NCI-H1436 treated with DMSO at 0.1 percent for 48 hours (cell line): ENCODE measurements at regions not wholly inside any gene's neighbourhood (a gene's known extent, or its start where the extent isn't known, plus 50 kb on each side); places are given as distances from the start of the nearest gene placed in this dataset.
"Not testable (repeated sequence)": the region's sequence is repeated elsewhere in the genome, so short reads cannot be mapped to it uniquely, and the experiment has no call there.

Experiments used
- DNase-seq: peaks from one replicate; lab custom pipeline; 2025; lab: John Stamatoyannopoulos, UW

DNA sequence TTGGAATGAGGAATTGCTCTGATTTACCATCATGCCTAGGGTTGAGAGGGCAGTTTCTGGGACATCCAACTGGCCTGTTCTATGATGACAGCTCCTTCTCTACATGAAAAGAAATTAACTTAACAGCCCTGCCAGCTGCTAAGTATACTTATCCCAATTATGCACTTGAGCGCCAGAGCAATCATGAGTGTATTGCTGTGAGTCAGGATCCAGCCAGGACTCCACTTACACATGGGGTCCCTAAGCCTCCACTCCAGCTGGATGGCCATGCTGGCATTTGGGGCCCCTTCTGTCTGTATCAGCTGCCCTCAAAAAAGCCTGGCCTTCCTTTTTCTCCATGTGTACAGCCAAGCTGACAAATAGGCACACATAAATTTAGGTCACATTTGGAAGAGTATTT is 481.9 kb downstream of the TMX3 start:
- peak; percentile 73 for DNase-seq

DNA sequence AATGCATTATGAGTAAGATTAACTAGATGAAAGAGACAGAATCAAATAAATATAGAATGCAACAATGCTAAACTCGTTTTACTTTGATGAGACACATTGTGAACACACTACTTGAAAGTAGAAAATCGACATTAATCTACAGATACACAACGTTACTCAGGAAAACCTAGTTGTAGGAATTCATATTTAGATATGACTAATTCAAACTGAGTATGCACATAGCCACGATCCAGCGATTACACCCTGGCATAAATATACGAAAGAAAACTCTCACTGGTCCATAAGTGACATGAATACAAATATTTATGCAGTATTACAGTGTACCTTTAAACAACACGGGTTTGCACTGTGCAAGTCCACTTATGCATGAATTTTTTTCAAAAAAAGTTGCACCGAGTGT is 485.6 kb downstream of the TMX3 start:
- DNase-seq = no peak

DNA sequence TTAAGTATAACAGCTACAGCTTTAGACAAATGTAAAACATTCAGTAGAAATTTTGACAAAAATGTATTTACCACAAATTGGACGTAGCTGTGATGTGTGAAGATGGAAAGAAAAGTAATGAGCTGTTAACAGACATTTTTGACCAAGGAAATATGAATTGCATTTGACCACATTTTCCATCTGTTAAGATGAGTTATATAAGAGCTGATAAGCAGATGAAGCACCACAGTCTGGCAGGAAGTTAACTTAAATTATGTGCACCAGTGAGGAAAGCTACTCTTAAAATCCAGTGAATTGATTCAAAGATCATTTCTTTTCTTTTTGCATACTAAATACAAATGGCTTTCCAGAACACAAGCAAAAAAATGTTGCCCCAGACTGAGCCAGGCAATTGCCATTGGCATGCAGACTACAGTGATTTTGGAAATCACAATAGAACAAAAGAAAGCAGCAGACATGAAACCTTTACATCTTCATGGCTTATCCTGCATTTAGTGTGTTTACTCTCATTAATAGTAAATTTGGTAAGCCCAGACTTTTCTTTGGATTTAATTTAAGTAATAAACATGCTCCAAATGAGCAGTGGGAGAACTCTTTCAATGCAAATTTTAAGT is 493.7 kb downstream of the TMX3 start:
- no peak for DNase-seq

DNA sequence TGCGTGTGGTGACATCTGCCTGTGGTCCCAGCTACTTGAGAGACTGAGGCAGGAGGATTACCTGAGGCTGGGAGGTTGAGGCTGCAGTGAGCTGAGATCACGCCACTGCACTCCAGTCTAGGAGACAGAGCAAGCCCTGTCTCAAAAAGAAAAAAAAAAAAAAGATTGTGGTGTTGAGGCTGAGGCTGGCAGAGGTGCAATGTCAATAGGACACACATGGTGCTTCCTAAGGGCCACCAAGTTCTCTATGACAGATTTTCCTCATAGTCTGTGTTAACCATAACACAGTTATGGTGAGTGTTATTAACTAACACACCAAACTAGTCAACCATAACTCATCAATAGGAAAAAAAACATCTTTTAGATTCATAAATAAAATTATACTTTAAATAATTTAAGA is 494.4 kb downstream of the TMX3 start:
- DNase-seq = no peak

DNA sequence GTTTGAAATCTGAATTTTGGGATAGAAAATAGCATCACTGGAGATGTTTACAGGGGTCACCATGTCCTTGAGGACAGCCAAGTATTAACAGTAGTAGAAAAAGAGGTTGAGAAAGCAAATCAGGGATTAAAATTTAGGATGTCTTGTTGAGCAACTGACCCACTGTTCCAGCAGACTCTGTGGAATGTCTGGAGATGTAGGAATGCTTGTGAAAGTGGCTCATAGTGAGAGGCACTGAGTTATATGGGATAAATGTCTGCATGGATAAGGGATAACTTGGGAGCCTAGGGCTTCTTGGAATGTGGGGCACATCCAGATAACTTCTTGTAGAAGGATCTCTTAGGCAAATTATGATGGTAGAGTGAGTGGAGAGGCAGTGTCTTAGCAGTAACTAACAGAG is 495.0 kb downstream of the TMX3 start:
- no peak for DNase-seq

DNA sequence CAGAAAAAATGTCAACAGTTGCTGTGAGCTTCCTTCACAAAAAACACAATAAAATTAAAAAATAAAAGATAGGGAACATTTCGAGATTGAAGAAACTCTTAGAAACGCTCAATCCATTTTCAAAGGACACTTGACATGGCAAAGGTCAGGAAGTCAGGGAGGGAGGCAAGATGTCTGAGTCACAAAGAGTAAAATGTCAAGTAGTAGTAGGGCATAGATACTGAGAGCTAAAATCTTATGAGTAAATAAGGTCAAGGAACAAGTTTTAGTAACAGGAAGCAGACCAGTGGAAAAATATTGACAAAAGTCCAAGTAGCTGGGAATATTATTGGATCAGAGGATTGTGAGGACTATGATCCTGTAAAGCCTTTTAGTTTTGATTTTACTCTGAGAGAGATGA is 495.6 kb downstream of the TMX3 start:
- DNase-seq = no peak

DNA sequence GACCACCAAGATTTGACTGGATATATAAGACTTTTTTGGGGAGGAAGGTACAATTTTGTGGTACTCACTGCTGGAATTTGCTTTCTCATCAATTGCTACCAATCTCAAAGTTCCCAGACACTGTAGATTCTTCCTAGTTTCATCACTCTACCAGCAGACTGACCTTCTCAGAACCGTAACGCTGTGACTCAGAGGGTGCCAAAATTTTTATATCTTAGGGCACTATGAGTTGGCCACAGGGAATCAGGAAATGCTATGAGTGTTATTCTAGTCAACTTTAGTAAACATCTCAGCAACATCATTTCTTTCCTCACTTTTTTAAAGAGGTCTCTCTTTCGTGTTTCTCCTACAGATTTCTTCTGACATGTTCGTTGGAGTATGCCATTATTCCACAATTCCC is 499.0 kb downstream of the TMX3 start:
- DNase-seq = no peak

DNA sequence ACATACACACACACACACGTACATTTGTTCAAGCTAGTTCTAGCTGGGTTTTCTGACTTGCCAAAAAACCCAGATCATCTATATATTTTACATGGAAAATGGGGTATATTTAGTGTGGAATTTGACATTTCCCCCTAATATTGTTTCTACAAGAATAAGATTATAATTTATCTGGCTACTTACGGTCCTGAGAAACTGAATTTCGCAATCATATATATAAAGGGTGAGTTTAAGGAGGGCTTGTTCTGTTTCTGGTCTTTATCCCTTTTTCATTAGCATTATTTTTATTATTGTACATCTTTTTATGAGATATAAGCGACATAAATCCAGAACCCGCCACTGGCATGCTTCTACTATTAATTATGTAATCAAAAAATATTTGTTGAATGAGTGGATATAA is 528.9 kb downstream of the TMX3 start:
- DNase-seq = no peak

DNA sequence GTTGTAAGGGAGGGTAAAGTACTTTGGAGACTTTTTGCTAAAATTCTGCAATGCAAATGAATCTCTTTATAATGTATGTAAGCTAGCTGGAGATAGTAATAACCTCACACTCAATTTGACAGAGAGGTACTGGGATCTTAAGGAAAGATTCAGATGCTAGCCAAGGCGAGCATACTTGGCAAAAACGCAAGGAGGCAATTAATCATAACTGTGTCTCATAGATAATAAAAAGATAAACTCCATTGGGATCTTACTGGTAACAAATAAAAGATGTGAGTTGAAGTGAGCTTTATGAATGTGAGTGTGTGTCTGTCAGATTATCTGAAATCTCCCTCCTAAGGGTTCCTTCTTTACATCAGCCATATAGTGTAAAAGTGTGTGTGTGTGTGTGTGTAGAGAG is 533.0 kb downstream of the TMX3 start:
- no peak for DNase-seq

DNA sequence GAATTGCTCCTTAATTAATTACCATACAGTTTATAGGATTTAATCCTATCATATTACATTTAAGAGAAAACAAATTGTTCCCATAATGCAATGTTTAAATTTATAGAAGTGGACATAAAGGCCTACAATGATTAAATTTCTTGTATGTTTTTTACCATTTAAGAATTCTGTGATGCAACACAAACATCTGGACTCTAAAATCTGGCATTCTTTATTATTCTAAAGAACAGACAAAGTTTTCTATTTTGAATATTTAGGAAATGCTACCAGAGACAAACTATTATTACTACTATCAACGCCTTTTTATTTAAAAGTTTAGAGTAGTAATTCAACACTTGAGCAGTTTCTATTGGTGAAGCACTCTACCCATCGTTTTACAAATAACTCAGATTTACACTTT is 535.1 kb downstream of the TMX3 start:
- DNase-seq = no peak

DNA sequence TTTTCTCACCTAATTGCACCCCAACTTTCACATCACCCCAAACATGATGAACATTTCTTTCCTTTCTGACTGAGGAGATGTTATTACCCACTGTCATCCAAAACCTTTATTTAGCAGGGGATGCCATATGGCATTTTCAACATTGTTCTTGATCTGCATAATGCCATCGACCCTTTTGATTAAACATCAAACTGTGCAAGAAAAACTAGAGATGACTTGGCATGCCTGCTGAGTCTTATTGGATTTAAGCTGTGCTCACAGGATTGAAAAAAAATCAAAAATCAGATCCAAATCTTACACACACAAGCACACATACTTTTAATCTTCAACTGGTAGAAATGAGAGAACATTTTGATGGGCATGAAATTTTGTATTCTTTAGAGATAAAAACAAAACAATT is 536.0 kb downstream of the TMX3 start:
- DNase-seq = no peak

DNA sequence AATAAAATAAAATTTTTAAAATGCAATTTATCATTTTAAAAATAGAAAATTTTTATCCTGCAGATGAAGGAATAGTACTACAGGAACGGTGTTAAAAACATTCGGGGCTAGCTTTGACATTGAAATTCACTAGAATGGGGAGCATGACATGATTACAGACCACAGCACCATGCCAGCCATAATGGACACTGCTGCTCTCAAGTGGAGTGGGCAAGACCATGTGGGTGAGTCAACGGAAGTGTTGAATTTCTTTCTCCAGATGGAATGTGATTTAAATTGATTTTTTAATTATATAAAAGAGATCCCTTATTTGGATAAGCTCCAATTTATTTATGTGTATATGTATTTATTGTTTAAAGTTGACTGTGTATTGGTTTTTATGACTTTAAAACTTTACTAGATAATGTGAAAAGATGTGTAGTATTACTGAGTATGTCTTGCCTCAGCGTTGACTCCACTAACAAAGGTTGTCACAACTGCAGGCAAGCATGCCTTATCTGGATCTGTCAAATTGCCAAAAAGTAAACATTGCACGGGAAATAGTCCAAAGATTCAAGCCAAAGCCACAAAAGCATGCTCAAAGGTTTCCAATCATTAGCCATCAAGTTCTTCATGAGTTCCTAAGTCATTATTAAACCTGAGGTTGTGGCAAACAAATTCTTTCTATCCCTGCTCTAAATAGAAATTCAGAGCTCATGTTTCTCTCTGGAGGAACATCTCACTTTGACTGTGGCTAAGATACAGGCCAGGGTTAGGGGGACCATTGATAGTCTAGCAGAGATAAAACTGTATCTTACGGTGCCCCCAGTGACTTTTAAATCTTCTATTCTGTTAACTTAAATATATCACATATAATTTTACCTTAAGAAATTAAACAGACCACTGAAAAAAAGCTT is 536.9 kb downstream of the TMX3 start:
- DNase-seq = no peak

DNA sequence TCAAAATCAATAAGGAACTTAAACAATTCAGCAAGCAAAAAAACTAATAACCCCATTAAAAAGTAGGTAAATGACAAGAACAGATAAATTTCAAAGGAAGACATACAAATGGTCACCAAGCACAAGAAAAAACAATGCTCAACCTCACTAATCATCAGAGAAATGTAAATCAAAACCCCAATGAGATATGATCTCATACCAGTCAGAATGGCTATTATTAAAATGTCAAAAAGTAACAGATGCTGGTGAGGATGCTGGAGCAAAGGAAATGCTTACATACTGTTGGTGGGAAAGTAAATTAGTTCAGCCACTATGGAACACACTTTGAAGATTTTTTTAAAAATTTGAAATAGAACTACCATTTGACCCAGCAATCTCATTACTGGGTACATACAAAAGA is 538.0 kb downstream of the TMX3 start:
- no peak for DNase-seq

DNA sequence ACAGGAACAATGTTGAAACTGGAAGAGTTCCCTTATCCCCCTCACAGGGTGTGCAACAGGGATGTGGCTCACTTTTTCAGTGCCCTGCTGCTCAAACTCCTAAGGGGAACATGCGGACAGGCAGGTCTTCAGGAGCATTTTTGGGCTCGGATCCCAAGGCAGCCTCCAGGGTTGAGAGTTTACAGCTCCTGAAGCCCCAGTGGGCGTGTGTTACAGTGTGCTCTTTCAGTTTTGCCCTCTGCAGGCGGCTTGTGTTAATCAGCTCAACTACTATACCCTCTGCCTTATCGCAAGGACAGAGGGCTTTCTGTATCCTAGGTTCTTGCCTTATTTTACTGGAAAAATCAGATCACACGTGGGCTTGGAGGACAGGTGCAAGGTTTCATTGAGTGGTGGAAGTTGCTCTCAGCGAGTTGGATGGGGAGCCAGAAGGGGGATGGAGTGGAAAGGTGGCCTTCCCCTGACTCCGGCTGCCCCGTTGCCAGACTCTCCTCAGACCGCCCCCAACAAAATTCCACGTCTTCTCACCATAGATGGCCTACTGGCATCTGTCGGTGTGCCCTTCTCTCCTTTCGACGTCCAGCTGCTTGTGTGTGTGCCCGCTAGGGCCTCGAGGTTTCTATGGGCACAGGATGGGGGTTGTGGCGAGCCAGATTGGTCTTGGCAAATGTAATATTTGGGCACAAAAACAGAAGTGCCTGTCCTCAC is 541.9 kb downstream of the TMX3 start:
- DNase-seq = no peak

DNA sequence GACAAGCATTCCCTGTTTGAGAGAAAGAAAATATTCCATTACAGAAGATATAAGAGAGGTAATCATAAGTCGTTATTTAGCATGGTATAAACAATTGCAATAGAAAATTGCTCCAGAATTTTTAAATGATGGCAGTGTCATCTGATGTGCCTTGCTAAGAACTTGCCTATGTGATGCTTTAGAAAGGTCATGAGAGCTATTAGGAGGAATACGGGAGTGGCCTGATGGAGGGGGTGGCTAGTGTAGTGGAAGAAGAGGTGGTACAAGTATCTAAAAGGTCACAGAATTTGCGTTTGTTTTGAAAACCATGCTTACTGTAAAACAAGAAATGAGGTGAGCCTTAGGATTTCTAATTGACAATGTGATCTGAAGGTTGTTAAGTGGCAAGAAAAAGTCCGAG is 550.0 kb downstream of the TMX3 start:
- no peak for DNase-seq

DNA sequence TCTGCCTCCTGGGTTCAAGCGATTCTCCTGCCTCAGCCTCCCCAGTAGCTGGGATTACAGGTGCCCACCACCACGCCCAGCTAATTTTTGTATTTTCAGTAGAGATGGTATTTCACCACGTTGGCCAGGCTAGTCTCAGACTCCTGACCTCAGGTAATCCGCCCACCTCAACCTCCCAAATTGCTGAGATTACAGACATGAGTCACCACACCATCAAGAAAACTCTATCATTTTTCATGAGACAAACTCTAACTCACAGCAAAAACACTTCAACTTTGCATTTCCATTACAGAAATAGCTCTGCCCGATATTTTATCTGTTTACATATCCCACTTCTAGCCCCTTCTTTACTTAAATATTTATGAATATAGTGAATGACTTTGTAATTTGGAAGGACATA is 561.1 kb downstream of the TMX3 start:
- DNase-seq = not testable (repeated sequence)

DNA sequence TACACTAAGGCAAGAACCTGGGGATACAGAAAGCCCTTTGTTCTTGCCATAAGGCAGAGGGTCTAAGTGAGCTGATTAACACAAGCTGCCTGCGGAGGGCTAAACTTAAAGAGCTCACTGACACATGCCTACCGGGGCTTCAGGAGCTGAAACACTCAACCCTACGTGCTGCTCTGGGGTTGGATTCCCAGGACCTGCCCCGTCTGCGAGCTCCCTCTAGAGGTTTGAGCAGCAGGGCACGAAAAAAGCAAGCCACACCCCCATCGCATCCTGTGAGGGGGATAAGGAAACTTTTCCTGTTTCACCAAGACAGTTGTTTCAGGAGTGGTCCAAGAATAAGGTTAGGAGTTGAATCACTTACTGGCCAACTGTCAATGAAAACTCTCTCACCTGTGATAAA is 562.1 kb downstream of the TMX3 start:
- DNase-seq = no peak

DNA sequence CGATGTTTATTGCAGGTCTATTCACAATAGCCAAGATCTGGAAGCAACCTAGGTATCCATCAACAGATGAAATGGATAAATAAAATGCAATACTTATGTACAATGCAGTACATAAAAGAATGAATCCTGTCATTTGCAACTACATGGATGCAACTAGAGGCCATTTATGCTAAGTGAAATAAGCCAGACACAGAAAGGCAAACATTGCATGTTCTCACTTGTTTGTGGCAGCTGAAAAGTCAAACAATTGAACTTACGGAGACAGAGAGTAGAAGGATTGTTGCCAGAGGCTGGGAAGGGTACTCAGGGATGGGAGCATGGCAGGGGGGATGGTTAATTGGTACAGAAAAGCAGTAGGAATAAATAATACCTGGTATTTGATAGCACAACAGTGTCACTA is 563.9 kb downstream of the TMX3 start:
- peak; percentile 63 for DNase-seq

DNA sequence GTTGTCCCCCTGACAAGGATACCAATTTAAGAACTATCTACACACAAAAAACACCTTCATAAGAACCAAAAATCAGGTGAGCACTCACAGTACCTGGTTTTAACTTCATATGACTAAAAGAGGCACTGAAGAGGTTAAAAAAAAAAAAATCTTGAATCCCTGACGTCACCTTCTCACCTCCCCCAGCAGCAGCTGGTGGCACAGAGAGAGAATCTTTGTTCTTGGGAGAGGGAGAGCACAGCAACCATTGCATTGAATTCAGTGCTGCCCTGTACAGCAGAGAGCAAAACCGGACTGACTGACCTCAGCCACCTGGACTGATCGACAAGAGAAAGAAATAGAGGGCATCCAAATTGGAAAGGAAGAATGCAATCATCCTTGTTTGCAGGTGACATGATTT is 566.0 kb downstream of the TMX3 start:
- no peak for DNase-seq

DNA sequence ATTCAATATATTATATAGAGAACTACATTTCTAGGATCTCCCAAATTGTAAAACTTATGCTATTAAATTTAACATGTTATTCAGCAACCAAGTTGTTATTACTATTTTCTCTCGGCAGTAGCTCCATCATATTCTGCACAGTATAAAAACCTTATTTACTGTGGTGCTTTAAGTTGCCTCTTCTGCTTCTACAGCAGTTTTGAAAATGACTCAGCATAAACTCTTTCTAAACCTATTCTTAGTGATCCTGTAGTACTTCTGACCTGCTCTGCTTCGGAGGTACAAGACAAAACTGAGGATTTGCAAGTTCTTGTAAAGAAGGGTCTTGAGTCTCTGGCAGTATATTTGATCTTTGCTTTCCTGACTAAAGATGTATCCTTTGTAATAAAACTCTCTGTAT is 567.2 kb downstream of the TMX3 start:
- no peak for DNase-seq

DNA sequence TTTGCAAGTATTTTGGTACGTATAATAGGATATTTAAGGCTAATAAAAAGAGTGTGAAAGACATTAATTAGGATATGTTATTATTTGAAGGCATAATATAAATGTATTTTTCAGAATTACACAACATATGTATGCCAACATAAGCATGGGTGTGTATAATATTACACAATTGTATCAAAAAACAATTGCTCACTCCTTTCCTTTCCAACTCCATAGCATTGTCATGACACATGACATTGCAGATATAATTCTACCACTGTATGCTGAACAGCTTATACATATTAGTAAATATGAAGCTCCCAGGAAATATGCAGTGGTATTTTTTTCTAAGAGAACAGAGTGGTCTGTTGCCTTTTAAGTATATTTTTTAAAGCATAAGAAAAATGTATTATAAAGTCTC is 593.1 kb downstream of the TMX3 start:
- no peak for DNase-seq

DNA sequence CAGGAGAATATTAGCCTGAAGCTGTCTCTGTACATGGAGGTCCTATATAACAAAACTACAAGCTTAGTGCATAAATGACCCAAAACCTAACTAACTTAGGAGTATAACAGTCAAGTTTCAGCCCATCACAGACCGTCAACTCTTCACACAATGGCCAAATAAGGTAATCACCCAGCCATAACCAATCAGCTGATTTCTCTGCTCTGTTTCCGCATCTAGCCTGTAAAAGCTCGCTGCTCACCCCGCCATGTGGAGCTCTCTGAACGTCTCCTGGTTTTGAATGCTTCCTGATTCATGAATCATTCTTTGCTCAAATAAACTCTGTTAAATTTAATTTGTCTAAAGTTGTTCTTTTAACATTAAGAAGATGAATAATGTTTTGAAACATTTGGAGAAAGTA is 593.6 kb downstream of the TMX3 start:
- no peak for DNase-seq

DNA sequence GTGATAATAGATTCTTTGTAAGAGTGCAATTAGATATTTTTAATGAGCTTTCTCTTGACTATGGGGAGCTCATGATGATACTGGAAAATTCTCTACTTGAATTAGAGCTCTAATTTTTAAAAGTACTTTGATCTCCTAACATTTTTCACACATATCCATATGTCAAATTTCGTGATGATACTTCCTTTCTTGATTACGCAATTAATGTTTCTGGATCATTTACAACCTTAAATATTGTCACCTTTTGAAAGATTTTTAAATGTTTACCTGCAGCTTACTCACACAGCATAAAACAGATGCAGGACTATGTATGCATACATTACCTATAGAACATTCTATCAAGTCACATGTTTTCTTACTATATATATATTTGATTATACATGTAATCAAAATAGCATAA is 598.5 kb upstream of the DSEL start:
- no peak for DNase-seq
